Neural crest cell (in vitro differentiated cells): ENCODE measurements at regions not wholly inside any gene's neighbourhood (a gene's known extent, or its start where the extent isn't known, plus 50 kb on each side); places are given as distances from the start of the nearest gene placed in this dataset.

Experiments
- DNase-seq: peaks from one replicate; pipeline ENCODE4 v3.0.0; 2021; ENCODE audit warnings: low read depth, mixed read lengths, low spot score
- H3K27ac Mint-ChIP-seq: one replicate; pipeline ENCODE4 v1.8.0; 2021; ENCODE audit warnings: mild to moderate bottlenecking, mixed read lengths; ENCODE audit not compliant: unreplicated experiment
- H3K27me3 Mint-ChIP-seq: 2 replicates; pipeline ENCODE4 v1.8.0; 2021; ENCODE audit warnings: low read depth, mild to moderate bottlenecking, mixed read lengths
- H3K36me3 Mint-ChIP-seq: 2 replicates; pipeline ENCODE4 v1.8.0; 2021; ENCODE audit warnings: low read depth, mild to moderate bottlenecking, mixed read lengths
- H3K4me1 Mint-ChIP-seq: 2 replicates; pipeline ENCODE4 v1.8.0; 2021; ENCODE audit warnings: mixed read lengths
- H3K4me3 Mint-ChIP-seq: one replicate; pipeline ENCODE4 v1.8.0; 2021; ENCODE audit warnings: mild to moderate bottlenecking, mixed read lengths
- H3K9me3 Mint-ChIP-seq: 2 replicates; pipeline ENCODE4 v1.8.0; 2021; ENCODE audit warnings: mixed read lengths
- TF ChIP-seq, protein P1 (sequence below): fragments of 200-600 bp; sonication (generic); conservative IDR thresholded peaks from 2 replicates; pipeline ENCODE4 v1.5.0; 2021; ENCODE audit warnings: antibody characterized with exemption, mild to moderate bottlenecking

DNA sequence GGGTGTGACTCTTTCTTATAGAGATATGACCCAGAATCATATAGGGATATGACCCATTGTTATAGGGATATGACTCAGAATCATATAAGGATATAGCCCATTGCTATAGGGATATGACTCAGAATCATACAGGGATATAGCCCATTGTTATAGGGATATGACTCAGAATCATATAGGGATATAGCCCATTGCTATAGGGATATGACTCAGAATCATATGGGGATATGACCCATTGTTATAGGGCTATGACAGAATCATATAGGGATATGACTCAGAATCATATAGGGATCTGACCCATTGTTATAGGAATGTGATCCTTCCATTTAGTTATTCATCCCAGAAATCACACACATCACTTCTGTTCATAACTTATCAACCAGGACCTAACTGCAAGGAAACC, 312.2 kb upstream of the ADARB2 start:
- Mint-ChIP-seq H3K4me1 (no peaks in the 10 kb centered on the region), H3K27me3 (no peaks in the 10 kb centered on the region), H3K27ac (no peak overlapping the region), H3K36me3 (no peaks in the 10 kb centered on the region), H3K4me3 (no peak overlapping the region), H3K9me3 (peaks cover 15% of the 10 kb centered on the region)
- DNase-seq, result no peak
- TF ChIP-seq, protein P1, sequence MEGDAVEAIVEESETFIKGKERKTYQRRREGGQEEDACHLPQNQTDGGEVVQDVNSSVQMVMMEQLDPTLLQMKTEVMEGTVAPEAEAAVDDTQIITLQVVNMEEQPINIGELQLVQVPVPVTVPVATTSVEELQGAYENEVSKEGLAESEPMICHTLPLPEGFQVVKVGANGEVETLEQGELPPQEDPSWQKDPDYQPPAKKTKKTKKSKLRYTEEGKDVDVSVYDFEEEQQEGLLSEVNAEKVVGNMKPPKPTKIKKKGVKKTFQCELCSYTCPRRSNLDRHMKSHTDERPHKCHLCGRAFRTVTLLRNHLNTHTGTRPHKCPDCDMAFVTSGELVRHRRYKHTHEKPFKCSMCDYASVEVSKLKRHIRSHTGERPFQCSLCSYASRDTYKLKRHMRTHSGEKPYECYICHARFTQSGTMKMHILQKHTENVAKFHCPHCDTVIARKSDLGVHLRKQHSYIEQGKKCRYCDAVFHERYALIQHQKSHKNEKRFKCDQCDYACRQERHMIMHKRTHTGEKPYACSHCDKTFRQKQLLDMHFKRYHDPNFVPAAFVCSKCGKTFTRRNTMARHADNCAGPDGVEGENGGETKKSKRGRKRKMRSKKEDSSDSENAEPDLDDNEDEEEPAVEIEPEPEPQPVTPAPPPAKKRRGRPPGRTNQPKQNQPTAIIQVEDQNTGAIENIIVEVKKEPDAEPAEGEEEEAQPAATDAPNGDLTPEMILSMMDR, result no peak

DNA sequence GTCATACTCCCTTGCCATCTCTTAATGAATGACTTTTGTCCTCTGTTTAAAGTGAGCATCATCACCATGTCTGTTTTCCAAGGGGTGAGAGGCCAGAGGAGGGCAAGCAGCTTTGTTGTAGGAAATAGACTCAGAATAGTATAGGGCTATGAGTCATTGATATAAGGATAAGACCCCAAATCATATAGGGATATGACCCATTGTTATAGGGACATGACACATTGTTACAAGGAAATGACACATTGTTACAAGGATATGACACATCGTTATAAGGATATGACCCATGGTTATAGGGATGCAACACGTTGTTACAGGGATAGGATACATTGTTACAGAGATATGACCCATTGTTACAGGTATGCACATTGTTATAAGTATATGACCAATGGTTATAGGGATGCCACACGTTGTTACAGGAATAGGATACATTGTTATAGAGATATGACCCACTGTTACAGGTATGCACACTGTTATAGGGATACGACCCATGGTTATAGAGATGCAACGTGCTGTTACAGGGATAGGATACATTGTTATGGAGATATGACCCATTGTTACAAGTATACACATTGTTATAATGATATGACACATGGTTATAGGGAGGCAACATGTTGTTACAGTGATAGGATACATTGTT, 311.1 kb upstream of the ADARB2 start:
- Mint-ChIP-seq H3K27ac (no peak overlapping the region), H3K27me3 (no peaks in the 10 kb centered on the region), H3K4me3 (no peak overlapping the region), H3K9me3 (peaks cover 15% of the 10 kb centered on the region), H3K36me3 (no peaks in the 10 kb centered on the region), H3K4me1 (no peaks in the 10 kb centered on the region)
- no peak for DNase-seq
- TF ChIP-seq, protein P1, result no peak

DNA sequence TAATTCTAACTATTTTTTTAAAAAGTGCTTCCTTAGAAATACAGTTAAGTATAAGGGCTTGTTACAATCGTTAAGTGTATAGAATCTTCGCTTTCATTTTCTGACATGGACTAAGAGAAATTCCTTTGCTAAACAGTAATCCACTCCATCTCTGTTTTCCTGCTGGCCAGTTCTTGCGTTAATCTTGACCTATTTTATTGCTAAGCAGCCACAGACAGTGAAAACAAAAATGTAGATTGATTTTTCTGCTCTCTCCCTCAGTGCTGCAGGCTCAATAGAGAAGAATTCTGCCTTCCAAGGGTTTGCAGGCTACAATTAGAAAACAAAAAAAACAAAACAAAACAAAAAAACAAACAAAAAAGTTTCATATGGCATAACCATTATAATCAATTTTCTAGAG, 310.4 kb upstream of the ADARB2 start:
- no peak for DNase-seq
- Mint-ChIP-seq H3K27ac (no peak overlapping the region), H3K36me3 (no peaks in the 10 kb centered on the region), H3K4me3 (no peak overlapping the region), H3K27me3 (no peaks in the 10 kb centered on the region), H3K4me1 (no peaks in the 10 kb centered on the region), H3K9me3 (peaks cover 15% of the 10 kb centered on the region)
- TF ChIP-seq, protein P1, result no peak

DNA sequence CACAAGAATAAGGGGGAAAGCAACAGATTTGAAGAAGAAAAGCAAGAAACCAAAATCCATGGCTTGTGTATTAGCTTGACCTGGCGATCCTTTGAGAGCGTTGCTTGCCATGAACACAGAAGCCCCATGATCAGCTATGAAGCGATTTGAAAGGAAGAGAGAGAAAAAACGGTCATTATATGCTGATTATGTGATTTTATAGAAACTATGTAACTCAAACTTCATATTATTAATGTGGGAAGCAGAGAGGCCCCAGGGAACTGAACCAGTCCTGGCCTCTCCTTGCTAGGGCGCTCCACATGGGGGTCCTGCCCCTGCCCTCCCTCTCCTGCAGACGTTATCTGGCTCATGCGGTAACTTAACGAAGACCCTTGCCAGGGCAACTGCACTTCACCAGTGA, 306.1 kb upstream of the ADARB2 start:
- Mint-ChIP-seq H3K27me3 (no peaks in the 10 kb centered on the region), H3K9me3 (peaks cover under 1% of the 10 kb centered on the region), H3K36me3 (no peaks in the 10 kb centered on the region), H3K4me3 (no peak overlapping the region), H3K27ac (no peak overlapping the region), H3K4me1 (no peaks in the 10 kb centered on the region)
- no peak for DNase-seq
- TF ChIP-seq, protein P1, result no peak

DNA sequence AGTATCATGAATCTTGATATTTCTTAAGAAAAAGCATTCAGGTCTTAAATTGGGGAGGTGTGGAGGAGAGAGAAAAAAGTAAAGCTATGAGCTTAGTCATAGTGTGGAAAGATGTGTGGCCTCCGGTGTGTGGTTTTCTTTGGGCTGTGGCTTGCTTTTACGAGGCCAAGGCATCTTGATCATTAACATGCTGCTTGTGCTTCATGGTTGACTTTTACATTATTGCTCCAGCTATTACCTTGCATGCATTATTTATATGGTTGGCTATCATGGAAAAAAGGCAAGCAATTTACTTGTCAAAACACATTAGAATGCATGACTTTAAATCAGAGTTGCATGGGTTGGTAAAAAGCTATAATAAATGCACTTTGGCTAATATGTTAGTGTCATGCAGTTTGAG, 300.7 kb upstream of the ADARB2 start:
- Mint-ChIP-seq H3K27me3 (no peaks in the 10 kb centered on the region), H3K9me3 (peaks cover 7% of the 10 kb centered on the region), H3K27ac (no peak overlapping the region), H3K4me3 (no peak overlapping the region), H3K4me1 (no peaks in the 10 kb centered on the region), H3K36me3 (no peaks in the 10 kb centered on the region)
- TF ChIP-seq, protein P1, result no peak
- DNase-seq, result no peak
